BJ (cell line): ENCODE measurements at regions not wholly inside any gene's neighbourhood (a gene's known extent, or its start where the extent isn't known, plus 50 kb on each side); places are given as distances from the start of the nearest gene placed in this dataset.

Source experiments
- CTCF ChIA-PET: fragments of 350-600 bp; formaldehyde crosslinking; extraction: SDS; loops from one replicate; lab custom pipeline; 2021; ENCODE audit warnings: antibody characterized with exemption, inconsistent platforms; lab: Yijun Ruan, JAX
- POLR2A ChIA-PET: fragments of 300-600 bp; sonication (Branson Sonifier 250); formaldehyde crosslinking; extraction: SDS; loops from one replicate; lab custom pipeline; 2021; ENCODE audit warnings: antibody characterized with exemption; lab: Charles Lee
- DNase-seq: peaks from one replicate; pipeline ENCODE4 v3.0.0-alpha.2; 2011; ENCODE audit warnings: low read depth
- H3K27me3 ChIP-seq: 2 replicates; pipeline ENCODE4 v1.6.0; 2011; ENCODE audit warnings: low read length; ENCODE audit not compliant: control insufficient read depth, insufficient read depth
- H3K36me3 ChIP-seq: 2 replicates; pipeline ENCODE4 v1.5.1; 2011; ENCODE audit warnings: low read length; ENCODE audit not compliant: control insufficient read depth, insufficient read depth
- H3K4me3 ChIP-seq: 2 replicates; pipeline ENCODE4 v1.5.1; 2011; ENCODE audit warnings: low read depth, mild to moderate bottlenecking, control low read depth, low read length
- CTCF ChIP-seq: IDR thresholded peaks from 2 replicates; pipeline ENCODE4 v1.5.1; 2011; ENCODE audit warnings: low read depth, mild to moderate bottlenecking, control low read depth, inconsistent platforms, low read length, moderate library complexity; ENCODE audit not compliant: insufficient read depth

GRCh38 chr1:190595438-190595837, 117.8 kb upstream of the BRINP3 start:
- Histone ChIP-seq H3K4me3 (no peak overlapping the region), H3K27me3 (no peaks in the 10 kb centered on the region), H3K36me3 (no peaks in the 10 kb centered on the region)
- ChIA-PET CTCF (no interaction called here), POLR2A (no interaction called here)
- TF ChIP-seq CTCF = no peak
- DNase-seq = no peak

GRCh38 chr1:190597294-190597693, 119.6 kb upstream of the BRINP3 start:
- TF ChIP-seq CTCF = no peak
- CTCF ChIA-PET = no interaction called here
- Histone ChIP-seq H3K36me3 (no peaks in the 10 kb centered on the region), H3K4me3 (no peak overlapping the region), H3K27me3 (no peaks in the 10 kb centered on the region)
- DNase-seq = no peak
- POLR2A ChIA-PET = no interaction called here

GRCh38 chr1:190599670-190600069, 122.0 kb upstream of the BRINP3 start:
- no peaks in the 10 kb centered on the region for H3K36me3 ChIP-seq
- H3K27me3 ChIP-seq = no peaks in the 10 kb centered on the region
- CTCF ChIA-PET = no interaction called here
- POLR2A ChIA-PET = no interaction called here
- TF ChIP-seq CTCF = no peak
- H3K4me3 ChIP-seq = no peak overlapping the region
- no peak for DNase-seq

GRCh38 chr1:190602325-190602724, 124.7 kb upstream of the BRINP3 start:
- Histone ChIP-seq H3K36me3 (no peaks in the 10 kb centered on the region), H3K27me3 (no peaks in the 10 kb centered on the region), H3K4me3 (no peak overlapping the region)
- CTCF ChIA-PET = no interaction called here
- no peak for TF ChIP-seq CTCF
- POLR2A ChIA-PET = no interaction called here
- no peak for DNase-seq

GRCh38 chr1:190608282-190608681, 130.6 kb upstream of the BRINP3 start:
- Histone ChIP-seq H3K27me3 (no peaks in the 10 kb centered on the region), H3K36me3 (no peaks in the 10 kb centered on the region), H3K4me3 (no peak overlapping the region)
- CTCF ChIA-PET = no interaction called here
- no peak for TF ChIP-seq CTCF
- DNase-seq = no peak
- POLR2A ChIA-PET = no interaction called here

- DNase-seq = no peak
- no peak for TF ChIP-seq CTCF
- Histone ChIP-seq H3K27me3 (no peaks in the 10 kb centered on the region), H3K4me3 (no peak overlapping the region), H3K36me3 (no peaks in the 10 kb centered on the region)
- POLR2A ChIA-PET = no interaction called here
- CTCF ChIA-PET = no interaction called here
Observed at GRCh38 chr1:190615818-190616217, 138.2 kb upstream of the BRINP3 start.
